Limb (tissue), 2 donors: ENCODE measurements at regions not wholly inside any gene's neighbourhood (a gene's known extent, or its start where the extent isn't known, plus 50 kb on each side); places are given as distances from the start of the nearest gene placed in this dataset.
"Not testable (repeated sequence)": the region's sequence is repeated elsewhere in the genome, so short reads cannot be mapped to it uniquely, and the experiment has no call there.

Source experiments
- DNase-seq, 2 donors: peaks; one replicate each; pipeline ENCODE4 v3.0.0-alpha.2; 2016; ENCODE audit errors: extremely low spot score in 2 of 2

DNA sequence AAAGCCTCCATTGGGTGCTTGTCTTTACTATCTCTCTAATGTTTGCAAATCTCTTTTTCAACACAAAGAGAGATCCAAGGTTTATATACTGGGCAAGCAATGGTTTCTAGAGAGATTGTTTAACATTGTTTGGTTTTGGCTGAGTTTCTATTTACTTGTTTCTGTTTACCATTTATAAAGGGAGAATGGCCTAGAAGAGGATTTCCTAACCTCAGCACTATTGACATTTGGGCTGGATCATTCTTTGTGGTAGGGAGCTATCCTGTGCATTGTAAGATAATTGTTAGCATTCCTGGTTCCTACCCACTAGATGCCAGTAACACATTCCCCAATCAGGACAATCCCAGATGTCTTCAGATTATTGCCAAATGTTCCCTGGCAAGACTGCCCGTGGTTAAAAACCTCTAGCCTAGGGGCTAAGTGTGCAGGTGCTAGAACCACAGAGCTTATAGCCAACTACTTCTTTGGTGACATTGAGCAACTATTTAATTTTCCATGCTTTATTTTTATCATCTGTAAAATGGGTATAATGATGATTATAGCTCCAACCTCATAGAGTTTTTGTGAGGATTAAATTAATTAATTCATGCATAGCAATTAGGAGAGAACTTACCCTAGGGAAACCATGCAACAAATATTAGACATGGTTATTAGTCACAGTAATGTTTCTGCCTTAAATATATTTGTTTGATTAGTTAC is 413.9 kb upstream of the MAF start:
- no peak for DNase-seq

DNA sequence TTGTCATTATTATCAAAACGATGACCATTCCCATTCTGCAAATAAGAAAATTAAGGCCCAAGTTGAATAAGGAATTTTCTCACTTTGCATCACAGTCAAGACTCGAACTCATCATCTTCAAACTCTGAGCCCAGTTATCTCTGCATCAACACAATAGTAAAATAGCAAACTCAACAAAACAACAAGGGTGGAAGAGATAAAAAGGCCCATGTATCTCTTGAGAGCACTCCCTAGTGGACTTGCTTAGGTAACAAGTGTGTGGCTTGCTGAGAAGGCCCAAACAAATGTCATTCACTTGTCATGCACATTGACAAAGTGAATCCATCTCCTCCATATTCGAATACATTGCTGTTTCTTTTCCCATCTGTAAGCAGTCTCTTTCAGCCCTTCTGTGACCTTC is 412.0 kb upstream of the MAF start:
- DNase-seq, result no peak

DNA sequence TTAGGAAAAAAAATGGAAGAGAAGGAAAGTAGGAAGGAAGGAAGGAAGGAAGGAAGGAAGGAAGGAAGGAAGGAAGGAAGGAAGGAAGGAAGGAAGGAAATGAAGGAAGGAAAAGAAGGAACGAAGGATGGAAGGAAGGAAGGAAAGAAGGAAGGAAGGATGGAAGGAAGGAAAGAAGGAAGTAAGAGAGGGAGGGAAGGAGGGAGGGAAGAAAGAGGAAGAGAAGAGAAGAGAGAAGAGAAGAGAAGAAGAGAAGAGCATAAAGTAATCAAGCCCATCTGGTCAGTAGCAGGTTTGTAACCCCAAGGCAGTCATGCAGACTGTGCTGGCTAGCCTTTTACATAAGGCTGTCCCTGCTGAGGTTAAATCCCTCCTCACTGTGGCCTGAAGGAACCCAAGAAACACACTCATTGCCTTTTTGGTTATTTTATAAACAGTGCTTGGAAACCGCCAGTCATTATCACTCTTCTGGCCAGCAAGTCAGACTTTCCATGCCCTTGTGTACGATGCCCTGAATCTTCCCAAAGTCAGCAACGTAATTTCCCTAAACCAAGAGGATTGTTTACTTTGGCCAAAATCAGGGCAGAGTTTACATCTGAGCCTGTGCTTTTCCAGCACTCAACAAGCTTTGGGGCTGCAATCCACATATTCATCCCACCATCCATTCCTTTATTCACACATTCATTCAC is 409.6 kb upstream of the MAF start:
- no peak for DNase-seq

DNA sequence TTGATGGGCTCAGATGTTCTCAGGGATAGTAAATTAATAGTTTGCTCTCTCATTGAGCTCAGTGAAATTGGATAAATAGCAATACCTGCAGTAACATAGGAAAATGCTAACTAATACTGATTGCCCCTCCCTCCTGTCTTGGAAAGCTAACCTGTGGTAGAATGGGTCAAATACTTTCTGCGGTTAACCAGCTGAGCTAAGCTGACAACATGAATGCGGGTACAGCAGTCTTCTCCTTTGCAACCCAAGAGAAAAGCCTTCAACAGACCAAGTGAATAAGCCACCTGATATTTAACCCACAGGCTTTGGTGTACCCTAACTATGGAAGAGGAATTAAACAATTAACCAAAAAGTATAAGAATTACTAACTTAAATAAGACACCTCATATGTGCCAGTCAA is 408.3 kb upstream of the MAF start:
- no peak for DNase-seq

DNA sequence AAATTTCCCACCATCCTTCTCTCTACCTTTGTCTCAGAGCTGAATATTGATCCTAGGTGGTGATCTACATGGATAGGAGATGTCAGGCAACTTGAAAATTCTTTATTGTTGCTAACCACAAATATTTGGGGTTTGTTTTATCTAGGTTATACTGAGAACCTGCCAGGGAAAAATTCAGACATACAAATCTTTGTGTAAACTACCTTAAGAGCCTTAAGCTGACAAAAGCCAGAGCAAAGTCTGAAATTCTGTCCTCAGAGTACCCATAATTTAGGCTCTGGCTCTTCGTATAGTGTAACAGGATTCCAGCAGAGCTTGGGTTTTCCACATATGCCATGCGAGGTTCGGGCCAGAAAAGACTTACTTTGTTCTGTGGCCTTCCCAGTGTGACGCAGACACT is 406.7 kb upstream of the MAF start:
- no peak for DNase-seq

DNA sequence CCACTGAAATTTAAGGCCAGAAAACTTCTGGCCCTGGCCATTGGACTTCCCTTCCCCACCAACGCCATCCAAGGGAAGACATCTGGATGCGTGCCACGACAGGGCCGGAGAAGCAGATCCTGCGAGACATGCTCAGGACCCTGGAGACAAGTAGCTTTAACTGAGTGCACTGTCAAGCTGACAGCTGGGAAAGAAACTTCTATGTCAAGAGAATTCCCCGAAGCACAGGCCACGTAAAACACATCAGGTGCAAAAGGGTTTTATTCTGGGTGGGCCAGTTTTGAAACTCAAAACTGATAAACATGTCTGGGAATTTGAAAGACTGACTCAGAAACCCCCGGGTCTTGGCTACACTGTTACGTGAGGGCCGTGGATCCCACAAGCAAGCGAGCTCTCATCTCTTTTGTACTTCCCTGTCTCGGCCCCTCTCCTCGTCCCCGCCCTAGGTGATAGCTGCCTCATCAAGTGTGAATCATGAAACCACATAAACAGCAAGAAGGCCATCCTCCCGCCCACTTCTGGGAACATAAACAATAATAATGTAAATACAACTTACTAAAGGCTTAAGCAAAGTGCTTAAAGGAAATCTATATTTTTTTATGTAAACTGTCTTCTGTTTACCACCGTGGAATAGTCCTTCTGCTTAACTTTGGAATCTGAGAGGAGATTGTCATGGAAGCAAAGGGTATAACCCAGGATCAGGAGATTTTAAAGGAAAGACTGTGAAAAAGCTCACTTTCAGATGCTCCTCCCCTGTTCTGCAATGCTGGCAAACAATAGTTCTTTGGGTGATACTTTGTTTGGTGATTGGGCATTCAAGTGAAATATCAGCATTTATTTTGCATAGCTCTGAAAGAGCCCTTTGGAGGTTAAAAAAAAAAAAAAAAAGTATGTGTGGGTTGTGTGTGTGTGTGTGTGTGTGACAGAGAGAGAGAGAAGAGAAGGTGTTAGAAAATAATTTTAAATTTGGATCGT is 406.0 kb upstream of the MAF start:
- DNase-seq, result peak; percentile 35 to 41

DNA sequence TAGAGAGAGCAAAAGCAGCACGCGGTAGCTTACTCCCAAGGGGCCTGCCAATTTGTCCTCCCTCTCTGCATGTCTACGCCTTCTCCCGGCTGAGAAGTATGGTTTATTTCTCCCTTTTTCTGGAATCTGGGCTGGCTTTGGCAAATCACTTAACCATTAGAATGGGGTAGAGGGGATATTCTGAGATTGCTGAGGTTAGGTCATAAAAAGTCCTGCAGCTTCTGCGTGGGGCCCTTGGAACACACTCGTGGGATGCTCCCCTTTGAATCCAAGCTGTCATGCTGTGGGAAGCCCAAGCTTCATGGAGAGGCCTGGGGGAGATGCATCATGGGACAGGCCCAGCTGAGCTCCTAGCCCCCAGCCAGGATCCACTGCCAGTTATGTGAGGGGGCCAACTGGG is 403.6 kb upstream of the MAF start:
- DNase-seq, result no peak

DNA sequence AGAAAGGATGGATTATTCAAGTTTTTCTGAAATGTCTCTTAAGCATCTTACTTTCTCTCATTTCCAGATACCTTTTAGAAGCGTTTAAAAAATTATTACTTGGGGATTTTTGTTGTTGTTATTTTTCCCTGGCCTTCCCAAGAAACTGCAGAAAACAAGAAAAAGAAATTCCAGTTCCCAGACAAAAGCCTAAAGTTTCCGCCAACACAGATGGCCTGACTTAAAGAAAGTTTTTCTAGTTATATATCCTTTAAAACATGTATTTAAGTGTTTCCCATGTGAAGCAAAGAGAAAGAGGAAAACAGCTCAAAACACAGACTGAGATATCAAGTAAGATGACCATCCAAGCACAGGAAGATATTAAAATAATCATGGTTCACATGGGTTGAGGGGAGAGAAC is 401.7 kb upstream of the MAF start:
- no peak for DNase-seq

DNA sequence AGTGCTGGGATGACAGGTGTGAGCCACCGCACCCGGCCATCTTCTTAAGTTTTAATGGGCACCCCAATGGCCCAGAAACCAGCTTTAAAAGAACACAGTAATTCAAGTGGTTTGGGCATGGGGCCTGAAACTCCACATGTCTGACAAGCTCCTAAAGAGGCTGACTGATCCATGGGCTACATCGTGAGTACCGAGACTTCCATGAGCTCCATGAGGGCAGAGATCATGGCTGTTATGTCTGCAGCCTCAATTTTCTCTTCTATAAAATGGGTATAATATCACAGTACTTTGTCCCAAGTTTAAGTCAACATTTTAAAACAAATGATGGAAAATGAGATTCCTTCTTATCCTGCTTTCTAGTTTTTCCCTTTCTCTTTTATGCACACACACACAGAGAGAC is 397.6 kb upstream of the MAF start:
- no peak for DNase-seq

DNA sequence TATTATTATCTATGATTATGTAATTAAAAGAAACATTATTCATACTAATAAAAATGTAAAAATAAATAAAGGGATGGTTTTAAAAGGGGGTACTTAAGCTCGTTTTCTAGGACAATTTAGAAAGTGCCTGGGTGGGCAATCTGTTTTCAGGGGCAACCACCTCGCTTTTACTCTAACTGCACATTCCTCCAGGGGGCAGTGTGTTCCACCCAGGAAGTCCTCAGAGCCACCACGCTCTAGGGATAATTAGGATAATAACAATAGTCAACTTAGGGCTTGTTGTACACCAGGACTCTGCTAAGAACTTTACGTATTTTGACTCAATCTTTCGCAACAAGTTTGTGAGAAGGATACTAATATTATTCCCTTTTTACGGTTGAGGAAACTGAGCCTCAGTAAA is 396.7 kb upstream of the MAF start:
- DNase-seq, result no peak

DNA sequence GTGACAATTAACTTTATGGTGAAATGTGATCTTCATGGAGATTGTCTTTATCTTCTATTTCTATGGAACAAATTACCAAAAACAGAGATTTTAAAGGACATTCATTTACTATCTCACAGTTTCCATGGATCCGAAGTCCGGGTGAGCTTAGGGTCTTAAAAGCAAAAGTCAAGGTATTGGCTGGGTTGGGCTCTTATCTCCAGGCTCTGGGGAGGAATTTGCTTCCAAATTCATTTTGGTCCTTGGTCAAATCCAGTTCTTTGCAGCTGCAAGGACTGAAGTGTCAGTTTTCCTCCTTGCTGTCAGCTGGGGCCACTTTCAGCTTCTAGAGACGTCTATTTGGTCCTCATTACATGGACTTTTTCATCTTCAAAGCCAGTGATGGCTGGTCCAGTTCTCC is 395.8 kb upstream of the MAF start:
- no peak for DNase-seq

DNA sequence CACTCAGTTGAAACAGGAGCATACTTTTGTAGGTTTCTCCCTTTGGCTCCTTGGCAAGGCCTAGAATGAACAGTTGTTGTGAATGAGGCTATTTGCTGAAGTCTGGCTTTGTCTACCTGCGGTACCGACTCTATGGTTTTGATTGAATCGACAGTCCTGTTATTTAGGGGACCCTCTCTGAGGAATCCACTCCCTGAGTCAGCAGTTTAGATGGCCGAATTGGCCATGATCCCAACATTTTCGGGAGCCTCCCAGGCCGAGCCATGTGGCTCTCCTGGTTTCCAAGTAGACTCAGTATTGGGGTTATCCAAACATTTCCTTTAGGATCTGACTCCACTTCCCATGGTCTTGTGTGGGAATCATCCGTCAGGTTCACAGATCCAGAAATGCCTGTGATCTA is 394.8 kb upstream of the MAF start:
- DNase-seq, result no peak

DNA sequence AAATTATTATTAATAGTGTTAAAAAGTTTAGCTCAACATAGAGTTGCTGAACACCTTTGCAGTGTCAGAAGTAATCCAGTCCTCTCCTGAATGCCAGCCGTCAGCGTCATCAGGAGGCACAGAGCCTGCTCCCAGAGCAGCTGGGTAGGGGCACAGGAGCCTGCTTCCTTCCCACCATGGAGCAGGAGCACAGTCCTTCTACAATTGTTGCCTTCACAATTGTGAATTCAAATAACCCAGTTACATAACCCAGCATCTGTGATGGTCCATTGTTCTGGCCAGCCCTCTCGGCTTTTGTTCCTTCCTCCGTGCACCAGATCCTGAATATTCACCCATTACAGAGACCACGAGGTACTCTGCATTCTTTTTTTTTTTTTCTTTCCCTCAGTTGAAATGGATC is 393.9 kb upstream of the MAF start:
- no peak for DNase-seq

DNA sequence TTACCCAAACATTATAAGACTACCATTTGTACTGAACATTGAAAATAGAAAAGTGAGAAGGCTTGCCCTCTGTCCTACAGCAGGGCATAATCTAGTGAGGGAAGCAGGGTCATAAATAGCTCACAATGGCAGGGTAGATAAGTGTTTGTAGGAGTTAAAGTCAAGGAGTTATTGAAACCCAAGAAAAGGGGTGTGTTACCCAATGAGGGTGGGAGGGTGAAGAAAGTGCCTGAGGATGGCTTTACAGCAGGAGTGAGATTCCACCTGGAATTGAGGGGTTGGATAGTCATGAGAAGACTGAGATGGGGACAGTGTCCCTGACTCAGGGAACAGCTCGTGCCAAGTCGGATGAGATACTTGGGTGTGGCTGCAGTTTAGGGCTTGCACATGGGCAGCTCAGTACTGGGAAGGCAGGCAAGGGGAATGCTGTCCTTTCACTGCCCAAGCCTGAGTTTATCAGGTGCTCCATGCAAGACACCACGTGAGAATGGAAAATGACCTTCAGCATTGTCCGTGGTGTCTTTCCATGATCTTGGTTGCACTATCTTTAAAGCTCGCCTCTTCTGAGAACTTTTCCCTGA is 393.2 kb upstream of the MAF start:
- DNase-seq, result no peak

DNA sequence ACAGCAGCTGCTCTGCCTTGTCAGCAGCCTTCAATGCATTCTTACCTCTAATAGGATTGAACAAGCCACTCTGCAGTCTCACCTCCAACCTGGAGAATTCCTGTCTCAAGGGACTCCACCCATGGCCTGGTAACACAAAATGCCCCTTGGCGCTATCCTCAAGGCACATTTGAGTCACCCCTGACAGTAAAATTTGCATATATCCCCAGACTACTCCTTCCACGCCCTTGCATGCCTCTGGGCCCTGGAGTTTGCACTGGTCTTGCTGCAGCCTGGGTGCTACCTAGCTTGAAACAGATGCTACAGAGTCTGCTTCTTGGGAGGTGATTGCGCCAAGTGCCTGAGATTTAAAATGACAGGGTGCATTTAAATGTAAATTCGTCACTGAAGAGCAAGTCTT is 391.4 kb upstream of the MAF start:
- DNase-seq, result no peak

DNA sequence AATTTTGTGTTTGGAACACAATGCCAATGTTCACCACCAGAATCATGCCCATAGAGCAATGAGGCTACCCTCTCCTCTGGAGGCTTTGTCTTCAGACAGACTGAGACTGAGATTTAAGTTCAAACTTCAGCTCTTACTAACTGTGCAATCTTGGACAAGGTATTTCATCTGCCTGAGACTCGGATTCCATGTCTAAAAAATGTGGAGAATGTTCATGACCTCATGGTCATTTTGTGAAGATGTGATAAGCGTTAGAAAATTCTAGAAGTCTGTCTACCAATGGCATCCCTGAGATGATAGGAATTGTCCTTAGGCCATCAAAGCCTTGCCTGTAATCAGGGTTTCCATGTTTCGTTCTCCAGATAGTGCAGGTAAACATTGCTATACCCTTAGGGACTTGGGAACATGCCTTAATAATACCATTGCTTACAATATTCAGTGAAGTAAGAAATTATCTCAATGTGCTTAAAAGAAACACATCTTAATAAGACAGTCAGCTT is 388.2 kb upstream of the MAF start:
- DNase-seq, result no peak

DNA sequence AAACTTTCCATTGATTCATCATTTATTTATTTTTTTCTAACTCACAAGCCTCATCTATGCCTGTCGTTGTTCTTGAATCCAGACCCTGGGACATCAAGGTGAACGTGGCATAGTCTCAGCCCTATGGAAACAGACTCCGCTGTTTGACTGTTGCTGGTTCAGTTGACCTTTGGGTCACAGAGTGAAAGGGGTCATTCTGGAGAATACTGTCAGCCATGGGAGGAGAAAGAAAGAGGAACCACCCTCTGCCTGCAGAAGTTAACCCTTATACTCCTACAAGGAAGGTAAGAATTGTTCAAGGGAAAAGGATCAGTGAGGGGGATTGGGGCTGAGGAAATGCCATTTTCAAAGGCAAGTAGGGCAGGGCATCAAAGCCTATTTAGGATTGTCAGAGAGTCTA is 387.6 kb upstream of the MAF start:
- no peak for DNase-seq

DNA sequence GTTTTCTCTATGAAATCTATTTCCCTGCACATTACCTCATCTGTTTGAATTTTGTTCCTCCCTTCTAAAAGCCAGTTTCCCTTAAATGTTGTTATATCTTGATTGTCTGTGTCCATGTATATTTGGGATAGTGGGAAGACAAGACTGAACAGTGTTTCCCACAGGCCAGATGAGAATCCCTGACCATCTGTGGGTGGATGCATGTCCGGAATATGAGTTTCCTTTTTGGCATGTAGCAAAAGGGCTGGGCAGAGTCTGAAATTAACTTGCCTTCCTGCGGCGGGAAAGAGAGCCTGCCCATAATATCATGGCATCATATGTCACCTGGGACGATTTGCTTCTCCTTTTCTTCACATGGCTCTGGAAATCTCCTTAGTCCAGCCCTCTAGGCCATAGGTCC is 385.8 kb upstream of the MAF start:
- DNase-seq, result no peak

DNA sequence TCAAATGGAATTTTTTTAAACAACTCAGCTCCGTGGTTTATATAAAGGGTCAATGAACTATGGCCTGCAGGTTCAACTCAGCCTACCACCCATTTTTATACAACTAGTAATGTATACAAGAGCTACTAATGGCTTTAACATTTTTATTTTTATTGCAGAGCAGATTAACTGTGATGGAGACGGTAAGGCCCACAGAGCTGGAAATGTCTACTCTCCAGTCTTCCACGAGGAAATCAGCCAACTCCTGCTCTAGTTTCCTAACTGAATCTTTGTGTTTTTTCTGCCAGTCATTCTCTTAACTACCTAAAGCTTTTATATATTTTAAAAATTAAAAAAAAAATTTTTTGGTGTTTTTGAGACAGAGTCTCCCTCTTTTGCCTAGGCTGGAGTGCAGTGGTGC is 385.1 kb upstream of the MAF start:
- DNase-seq, result no peak

DNA sequence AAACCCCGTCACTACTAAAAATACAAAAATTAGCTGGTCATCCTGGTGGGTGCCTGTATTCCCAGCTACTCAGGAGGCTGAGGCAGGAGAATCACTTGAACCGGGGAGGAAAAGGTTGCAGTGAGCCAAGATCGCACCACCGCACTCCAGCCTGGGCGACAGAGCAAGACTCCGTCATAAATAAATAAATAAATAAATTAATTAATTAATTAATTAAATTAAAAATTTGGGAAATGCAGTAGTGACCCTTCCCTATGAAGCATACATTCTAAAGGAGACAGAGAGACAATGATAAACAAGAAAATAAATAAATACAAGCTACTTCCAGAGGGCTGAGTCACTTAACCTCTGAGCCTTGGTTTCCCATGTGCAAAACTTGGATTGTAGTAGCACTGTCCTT is 383.6 kb upstream of the MAF start:
- DNase-seq, result not testable (repeated sequence)

DNA sequence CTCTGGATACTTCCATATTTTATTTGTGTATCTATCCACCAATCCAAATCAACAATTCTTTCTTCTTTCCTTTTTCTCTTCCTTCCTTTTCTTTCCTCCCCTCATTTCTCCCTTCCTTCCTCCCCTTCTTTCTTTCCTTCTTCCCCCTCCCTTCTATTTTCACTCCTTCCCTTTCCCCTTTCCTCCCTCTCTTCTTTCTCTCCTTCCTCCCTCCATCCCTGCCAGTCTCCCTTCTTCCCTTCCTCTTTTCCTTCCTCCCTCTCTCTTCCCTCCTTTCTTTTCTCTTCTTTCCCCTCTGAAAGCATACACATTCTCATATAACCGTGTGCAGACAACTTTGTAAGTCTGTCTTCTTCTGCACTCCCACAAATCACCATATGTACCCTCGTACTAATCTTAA is 382.3 kb upstream of the MAF start:
- no peak for DNase-seq

DNA sequence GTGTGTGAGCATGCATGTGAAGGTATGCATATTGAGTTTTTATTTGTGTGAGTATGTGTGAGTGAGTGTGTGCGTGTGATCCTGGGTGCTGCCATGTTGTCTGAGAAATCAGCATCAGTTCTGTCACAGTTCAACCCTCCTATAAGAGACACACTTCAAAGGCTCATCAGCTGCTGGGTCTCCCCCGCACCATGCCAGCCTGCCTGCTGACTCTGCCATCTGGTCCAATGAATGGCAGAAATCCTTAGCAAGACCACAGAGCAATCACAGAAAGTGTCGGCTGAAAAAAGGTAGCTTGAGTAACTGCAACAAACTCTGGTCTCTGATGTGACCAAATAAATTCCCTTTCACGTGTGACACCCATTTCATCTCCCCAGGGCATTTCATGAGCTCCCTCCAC is 381.8 kb upstream of the MAF start:
- no peak for DNase-seq
